ENCODE measurements at regions not wholly inside any gene's neighbourhood (a gene's known extent, or its start where the extent isn't known, plus 50 kb on each side); places are given as distances from the start of the nearest gene placed in this dataset.

DNA sequence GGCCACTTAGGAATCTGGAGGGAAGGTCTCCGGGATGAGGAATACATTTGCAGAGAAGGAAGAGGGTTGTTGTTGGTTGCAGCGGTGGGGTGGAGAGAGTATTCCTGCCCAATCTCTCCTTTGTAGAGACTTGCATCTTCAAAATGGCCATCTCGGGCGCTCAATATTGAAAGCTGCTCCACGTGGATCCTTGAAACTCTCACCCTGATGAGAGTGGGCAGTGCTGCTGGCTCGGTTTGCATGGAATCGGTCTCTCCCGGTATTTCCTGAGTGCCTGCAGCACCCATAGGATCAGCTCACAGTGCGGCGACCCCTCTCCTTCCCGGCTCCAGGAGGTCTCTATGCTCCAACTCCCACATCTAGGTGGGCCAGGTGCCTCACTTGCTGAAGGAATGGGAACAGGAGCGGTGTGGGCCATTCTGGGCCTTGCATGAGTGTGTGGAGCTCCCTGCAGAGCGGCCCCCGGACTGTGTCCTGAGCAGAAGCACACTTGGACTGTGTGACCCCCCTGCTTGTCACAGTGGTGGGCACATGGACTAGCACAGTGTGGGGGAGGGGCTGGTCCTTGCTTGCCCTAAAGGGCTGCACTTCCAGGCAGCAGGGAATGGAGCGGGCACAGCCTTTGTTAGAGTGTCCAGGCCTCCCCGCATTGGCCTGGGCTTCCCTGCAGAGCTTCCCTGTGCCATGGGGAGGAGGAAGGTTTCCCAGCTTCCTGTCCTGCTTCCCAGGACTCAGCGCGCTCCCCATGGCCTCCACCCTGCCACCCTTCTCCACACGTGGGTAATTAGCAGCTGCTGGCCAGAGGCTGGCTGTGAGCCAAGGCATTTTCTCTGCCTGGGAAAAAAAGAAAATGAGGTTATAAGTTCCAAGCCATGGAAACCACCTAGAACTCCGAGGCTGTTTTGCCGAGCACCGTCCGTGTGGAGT lies 139.3 kb downstream of the IRF8 start:
- DNase-seq: peak in 6 of 51 donors; percentile 9 to 21 (median 15)

DNA sequence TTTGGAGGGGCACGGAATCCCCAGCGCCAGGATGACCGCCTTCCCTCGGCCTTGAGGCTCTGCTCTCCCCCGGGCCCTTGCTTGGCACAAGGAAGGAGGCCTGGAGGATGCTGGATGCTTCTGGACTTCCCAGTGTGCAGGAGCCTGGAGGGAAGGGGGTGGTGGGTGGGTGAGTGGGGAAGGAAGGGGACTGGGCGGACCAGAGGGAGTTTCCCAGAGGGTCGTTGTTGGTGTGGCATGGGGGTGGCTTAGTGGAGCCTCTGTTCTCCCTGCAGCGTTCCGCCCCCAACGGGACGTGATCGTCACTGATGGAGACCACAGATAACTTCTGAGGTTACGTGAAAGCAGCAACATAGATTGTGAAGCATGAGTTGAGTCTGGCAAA lies 140.0 kb downstream of the IRF8 start:
- DNase-seq: no peak

DNA sequence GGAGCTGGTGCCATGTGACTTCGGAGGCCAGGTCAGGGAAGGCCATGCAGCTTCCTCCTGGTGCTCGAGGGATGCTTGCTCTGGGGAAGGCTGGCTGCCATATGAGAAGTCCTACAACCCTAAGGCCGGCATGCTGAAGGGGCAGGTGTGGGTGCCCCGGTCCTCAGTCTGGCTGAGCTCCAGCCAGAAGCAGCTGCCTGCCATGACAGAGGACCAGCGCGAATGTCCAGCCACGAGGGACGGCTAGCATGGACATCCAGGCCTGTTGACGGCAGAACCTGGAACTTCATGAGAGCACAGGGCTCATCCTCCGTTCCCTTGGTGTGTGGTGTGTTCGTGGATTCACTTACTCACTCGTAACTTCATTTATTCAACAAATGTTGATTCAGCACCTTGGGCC lies 140.6 kb downstream of the IRF8 start:
- no peak for DNase-seq

DNA sequence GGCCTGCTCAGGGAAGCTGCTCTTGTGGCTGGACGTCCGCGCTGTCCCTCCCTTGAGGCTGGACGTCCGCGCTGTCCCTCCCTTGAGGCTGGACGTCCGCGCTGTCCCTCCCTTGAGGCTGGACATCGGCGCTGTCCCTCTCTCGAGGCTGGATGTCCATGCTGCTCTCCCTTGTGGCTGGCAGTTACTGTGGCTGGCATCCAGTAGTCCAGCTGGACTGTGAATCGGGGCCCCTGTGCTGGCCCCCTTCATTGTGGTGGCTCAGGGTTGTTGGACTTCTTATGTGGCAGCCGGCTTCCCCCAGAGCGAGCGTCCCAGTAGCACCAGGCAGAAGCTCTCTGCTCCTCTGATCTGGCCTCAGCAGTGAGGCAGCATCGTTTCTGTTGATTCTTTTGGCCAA lies 141.5 kb downstream of the IRF8 start:
- DNase-seq: no peak

DNA sequence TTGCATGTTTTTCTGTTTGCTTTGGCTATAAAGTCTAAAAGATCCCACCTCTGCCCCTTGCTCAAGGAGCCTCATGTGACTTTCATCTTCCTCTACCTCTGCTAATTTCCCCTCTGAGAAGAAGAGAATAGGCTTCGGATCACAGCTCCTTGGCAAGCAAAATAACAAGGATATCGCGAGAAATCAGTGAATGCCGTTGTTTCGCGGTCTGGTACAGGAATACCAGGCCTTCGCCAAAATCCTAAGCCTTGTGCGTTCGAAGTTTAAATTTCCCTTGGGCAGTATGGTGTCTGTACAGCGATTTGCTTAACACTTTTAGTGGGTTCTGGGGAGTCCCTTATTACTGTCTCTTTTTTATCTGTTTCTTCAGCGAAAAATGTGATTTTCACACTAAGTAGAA lies 142.3 kb downstream of the IRF8 start:
- DNase-seq: no peak

DNA sequence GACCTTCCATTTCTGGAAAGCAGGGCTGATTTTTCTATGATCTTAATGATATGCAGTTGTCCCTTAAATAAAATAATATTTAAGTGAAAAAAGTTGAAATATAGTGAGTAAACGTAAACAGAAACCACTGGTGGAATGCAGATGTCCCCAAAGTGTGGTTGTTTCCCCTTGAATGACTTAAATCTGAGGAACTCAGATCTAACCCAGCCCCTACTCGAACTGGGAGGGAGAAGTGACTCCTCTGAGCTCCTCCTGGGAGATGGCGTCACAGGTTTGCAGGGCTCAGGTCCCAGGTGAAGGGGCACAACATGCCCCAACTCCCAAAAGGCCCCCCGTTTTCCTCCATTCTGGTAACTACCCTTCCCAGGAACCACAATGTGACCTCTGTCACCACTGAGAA lies 142.8 kb downstream of the IRF8 start:
- DNase-seq: no peak

DNA sequence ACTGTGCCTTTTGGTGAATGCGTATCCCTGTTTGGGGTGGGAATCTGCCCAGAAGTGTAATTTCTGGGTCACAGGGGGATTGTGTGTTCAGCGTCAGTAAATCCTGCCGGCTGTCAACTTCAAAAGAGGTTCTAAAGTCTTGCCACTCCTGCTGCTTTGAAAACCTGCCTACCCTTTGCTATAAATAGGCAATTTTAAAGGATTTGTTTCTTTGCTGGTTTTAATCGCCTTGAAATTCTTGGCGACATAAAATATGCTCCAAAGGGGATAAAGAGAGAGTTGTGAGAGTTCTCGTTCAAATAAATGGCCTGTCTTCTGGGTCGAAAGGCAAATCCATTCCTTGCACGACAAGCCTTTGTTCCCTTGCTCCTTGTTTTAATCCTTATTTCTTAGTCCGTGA lies 143.4 kb downstream of the IRF8 start:
- DNase-seq: no peak

DNA sequence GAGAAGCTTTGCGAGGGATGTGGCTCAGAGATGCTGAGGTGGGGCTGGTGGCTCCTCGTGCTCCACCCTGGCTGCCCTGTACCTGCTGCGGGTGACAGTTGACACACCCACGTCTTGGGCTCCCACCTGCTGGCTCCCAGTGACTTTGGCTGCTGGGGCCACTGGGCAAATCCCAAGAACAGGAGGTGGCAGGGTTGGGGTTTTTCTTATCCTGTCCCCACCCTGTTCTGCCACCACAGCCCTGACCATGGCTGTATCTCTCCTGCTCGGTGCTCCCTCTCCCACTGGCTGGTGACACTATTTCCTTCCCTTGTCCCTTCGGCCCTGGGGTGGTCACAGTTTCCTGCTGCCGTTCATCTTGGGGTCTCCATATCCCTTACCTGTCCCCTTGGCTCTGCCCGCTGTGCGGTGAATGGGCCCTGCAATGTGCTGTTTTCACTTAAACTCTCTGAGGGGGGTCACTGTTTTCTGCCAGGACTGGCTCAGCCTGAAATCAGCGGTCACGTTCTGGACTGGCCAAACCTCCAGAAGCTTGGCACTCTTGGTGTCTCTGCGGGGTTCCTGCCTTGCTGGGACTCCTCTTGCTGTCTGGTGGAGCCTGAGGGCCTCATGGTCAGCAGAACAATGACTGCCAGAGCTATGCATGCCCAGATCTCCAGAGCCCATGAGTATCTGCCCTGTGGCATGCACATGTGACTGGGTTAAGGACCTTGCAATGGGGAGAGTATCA lies 144.2 kb downstream of the IRF8 start:
- DNase-seq: no peak

DNA sequence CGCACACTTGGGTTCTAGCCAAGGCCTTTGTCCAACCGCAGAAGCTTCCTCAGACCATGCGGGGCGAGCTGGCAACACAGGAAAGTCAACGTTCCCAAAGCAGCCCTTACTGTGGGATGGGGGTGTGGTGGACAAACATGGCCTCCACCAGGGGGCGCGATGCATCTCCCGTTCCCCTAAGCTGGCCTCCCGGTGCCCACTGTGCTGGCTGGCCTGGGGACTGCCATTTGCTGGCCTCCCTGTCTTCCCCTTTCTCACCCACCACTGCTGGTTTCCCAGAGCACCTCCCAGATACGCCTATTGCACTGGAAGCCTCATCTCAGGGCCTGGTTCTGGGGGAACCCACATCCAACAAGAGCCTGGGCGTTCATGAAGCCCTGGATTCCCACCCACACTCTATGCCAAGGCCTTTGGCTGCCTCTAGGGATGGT lies 145.3 kb downstream of the IRF8 start:
- peak in 2 of 51 donors; percentile 16 to 27 for DNase-seq

DNA sequence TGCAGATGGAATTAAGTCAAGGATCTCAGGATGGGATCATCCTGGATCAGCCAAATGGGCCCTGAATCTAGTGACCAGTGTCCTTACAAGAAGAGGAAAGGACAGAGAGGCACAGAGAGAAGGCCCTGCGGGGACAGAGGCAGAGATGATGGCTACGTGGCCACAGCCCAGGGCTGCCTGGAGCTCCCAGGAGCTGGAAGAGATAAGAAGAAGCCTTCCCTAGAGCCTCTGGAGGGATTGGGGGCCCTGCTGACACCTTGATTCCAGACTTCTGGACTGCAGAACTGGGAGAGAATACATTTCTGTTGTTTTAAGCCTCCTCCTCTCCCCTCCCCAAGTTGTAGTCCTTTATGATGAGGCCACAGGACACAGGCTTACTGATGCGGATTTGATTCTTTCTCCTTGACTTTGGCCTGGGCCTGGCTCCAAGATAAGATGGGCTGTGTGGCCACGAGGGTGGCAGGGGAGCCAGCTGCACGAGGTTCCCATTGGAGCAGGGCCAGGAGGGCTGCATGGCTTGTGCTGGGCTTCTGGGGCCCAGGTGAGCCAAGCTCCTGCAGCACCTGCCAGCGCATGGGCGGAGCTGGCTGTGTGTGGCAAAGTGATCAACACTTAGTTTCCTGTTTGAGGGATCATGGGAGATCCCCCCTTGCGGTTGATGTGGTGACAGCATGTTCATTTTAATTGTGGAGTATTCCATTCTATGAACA lies 146.1 kb downstream of the IRF8 start:
- no peak for DNase-seq

DNA sequence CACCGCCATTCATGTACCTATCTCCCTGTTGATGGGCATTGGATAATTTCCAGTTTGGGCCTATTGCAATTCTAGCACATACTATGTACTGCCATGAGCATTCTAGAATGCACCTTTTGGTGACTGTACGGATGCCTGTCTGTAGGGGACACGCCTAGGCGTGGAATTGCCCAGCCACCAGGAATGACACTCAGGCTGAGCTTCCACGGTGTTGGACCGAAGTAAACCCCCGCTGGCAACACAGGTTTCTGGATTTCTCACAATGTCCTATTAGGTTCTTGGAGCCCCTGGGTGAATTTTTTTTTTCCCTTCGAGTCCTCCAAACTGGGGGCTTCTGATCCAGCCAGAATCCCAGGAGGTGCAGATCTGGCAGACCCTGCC lies 146.6 kb downstream of the IRF8 start:
- no peak for DNase-seq

DNA sequence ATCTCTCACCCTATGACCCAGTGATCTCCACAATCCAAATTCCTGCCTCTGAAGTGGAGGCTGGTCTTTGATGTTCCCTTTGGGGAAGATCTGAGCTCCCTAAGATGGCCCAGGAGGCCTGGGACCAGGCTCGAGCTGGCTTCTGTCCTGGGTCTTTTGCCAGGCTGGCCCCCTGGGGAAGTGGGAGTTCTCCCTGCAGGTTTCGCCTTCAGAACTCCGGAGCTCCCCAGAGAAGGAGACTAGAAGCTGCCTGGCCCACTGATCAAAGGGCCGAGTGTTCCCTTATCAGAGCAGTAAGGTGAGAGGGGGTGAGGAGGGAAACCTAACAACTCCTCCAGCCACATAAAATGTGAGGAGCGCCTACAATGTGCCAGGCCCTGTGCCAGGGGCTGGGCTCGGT lies 147.1 kb downstream of the IRF8 start:
- no peak for DNase-seq

DNA sequence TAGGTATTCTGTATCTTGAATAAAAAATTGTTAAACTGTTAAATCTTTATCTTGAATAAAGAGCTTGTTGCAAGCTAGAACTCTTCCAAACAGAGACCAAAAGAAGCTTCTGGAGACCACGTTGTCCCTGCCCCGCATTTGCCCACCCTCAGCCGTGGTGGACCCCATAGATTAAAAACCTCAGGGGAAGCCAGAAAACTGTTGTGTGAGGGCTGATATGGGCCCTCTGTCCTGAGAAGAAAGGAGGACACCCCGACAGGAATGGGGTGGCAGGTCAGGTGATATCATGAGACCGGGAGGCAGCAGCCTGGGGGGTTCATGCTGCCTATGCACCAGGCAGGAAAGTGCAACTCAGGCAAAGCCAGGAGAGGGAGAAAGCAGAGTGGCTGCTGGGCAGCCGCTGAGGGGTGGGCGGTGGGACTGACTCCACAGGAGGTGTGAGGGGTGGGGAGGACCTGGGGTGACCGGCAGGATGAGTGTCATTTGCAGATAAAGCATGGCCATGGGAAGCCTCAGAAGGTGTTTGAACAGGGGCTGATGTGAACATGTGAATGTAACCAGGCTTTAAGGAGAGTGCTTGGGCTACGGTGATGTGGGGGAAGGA lies 147.8 kb downstream of the IRF8 start:
- DNase-seq: no peak

DNA sequence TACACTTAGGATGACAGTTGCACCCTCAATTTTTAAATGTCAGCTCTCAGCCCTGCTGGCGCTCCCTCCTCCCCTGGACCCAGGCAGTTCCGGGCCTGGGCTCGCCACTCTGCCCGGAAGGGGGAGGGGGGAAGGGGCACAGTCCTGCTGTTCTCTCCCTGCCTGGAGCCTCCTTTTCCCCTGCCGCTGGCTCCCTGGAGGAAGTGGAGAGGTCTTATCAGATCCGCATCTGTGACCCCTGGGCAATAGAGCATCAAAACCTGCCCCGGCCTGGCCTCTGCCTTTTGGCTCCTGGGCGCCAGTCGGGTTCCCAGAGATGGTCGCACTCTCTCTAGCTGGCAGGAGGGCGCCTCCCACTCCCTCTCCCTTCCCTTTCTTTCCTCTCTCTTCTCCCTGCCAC lies 149.3 kb downstream of the IRF8 start:
- DNase-seq: no peak

DNA sequence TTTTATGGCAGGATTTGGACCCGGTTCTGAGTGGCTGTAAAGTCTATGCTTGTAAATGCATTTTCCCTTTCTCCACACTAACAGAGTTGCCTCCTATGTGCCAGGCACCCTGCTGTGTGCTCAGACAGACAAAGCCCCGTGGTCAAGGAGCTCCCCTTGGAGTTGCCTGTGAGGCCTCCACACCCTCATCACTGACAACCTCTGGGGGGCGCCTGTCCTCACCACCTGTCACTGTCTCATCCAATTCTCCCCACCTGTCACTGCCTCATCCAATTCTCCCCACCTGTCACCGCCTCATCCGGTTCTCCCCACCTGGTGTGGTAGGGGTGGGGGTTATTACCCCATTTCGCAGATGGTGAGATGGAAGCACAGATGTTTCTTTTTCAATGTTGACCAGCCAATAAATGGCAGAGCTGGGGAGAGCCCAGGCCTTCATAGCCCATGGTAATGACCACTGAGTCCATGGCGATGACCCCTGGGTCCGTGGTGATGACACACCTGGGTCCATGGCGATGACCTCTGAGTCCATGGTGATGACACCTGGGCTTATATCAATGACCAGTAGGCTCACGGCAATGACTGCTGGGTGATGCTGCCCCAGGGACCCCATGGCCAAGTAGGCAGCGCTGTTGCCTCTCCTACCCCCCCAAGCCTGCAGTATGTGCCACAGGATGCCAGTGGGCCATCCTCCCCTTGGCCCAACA lies 150.1 kb downstream of the IRF8 start:
- no peak for DNase-seq

DNA sequence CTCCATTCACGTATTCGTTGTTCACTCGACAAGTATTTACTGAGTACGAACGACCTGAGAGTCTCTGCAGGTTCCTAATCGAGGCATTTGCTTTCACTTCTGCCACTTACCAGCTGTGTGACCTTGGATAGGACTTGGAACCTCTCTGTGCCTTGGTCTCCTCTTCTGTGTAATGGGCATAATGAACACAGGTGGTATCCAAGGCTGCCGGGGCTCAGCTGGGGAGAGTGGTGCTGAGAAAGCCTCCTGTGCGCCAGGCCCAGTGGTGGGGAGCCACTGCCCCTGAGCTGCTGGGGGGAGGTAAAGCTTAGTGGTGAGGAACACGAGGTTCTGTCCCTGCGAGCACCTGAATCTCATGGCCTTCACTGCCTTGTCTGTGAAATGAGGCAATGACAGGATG lies 150.7 kb downstream of the IRF8 start:
- no peak for DNase-seq

DNA sequence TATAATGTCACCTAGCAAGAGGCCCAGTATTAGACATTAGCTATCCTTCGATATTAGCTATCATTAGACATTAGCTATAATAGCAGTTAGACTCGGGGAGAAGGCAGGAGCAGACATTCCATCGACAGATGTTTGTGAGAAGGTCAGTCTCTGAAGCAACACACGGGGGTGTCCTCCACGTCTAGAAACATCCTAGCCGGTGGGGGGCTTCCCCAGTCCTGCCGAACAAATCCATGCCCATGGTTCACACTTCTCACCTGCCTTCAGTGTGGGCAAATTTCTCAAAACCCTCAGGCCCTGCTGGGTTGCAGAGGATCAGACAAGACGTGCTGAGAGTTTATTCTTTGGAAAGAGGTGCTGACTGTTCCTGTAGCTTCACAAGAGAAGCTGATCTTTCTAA lies 151.1 kb downstream of the IRF8 start:
- DNase-seq: no peak

DNA sequence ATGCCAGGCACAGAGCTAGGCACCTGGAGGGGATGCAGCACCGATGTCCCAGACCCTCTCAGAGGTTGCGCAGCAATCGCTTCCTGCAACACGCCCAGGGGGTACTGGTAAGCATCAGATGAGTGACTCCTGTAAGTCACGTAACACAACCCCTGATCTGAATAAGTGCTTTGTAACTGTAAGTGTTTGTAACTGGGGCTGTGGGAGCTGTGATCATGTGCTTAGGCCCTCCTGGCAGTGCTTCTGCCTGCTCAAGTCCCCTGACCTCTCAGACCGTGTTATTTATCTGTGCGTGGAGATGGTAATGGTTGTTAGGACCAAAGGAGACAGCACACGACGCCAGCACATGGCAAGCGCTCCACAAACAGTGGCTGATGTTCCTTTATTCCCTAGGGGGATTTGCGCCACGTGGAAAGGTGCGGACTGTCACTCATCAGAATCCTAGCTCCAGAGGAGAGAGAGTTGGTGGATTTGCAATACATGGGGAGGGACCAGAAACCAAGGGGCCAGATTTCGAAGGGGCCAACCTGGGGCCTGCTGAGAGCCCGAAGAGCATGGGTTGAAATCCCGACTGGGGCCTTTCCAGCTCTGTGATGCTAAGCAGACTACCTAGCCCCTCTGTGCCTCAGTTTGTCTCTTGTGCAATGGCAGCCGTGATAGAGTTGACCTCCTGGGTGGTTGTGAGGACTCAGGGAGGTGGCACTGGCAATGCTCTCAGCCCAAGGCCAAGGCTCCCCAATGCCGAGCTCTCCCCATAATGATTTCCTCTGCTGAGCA lies 151.8 kb downstream of the IRF8 start:
- DNase-seq: no peak

DNA sequence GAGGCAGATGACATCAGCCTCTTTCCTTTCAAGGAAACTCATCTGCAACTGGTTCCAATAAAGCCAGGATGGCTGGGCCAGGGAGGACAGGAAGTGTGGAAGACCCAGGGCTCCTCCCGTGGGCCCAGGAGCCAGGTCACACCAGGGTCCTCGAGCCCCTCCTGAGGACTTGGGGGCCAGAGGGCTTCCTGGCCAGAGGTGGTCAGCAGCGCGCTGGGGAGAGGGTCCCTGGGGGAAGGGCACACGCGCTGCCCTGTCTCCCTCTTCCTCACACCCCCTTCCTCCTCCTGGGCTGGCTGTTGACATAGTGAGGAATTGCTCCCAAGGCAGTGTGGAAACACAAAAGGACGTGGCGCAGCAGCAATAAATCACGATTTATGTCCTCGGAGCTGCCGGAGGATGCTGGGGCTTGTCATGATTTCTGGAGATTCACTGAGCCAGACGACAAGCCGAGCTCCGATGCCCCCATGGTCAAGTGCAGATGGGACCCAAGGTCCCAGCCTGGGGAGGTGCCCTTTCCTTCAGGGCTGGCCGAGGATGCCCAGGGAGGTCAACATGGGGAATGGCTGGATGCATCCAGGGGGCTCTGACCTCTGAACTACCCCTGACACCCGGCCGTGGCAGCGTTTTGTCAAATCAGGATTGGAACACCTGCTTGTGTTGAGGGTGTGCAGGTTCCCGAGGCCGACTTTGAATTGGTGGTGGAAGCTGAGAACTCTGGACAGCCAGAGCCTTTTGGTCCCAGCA lies 152.6 kb downstream of the IRF8 start:
- no peak for DNase-seq

Data from hypothalamus (tissue), 51 donors.